ENCODE measurements at regions not wholly inside any gene's neighbourhood (a gene's known extent, or its start where the extent isn't known, plus 50 kb on each side); places are given as distances from the start of the nearest gene placed in this dataset.

DNA sequence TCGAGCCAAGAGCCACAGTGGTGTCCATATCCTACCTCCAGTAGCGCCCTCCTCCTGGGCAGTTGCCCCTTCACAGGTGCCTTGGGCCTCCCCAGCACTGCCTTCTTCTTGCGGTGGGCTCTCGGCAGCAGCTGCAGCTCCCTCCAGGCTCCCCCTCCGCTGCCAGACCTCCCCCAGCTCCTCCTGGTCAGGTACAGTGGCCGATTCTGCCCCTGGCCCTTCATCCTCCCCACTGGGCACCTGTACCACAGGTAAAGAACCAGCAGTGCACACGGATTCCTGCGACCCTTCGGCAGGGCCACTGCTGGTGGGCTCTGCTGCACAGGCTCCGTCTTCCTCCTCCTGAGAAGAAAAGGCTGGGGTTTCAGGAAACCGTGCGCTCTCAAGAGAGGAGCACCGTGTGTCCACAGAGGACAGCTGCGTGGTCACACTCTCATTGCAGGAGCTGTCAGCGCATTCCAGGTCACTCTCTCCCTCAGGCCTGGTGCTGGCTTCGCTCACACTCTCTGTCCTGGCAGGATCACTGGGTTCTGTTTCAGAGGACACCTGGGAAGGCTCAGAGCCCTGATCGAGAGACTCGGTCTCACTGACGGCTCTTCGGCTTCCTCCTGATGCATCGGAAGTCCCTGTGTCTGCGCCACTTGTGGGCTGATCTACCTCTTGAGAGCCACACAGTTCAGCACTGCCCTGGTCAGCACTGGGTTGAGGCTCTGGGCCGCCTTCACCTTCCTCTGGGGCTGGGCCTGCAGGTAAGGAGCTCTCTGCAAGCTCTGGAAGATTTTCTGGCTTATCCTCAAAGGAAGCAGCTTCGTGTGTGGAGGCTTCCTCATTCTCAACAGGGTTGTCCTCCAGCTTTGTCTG lies 147.4 kb upstream of the STK17B start:
- no peak for DNase-seq

GRCh38 chr2:196322973-196323810 lies 151.8 kb upstream of the STK17B start:
- DNase-seq, result no peak

GRCh38 chr2:196324211-196324610 lies 152.8 kb upstream of the STK17B start:
- no peak for DNase-seq

DNA sequence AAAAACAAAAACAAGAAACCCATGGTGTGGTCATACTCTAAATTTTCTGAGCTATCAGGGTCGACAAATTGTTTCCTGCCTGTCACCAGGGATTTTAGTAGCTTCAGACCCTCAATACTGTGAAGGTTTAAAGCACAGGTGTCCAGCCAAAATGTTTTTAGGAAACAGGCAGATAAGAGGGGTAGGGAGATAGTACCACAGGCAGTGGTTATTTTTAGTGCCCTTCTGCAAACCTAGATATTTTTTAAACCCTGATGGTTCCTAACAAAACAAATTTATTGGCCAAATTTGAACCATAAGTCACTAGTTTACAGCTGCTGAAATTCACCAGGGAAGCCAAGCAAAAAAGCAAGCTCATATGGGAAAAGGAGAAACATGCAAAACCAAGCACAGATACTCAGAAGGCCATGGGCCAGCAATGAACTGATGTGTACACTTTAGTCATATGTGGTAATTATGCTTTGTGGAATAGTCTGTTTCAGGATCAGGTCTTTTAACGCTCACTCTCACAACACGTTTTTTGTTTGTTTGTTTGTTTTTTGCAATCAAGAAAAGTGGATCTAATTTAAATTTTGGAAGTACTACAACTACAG lies 156.8 kb upstream of the STK17B start:
- DNase-seq, result no peak

DNA sequence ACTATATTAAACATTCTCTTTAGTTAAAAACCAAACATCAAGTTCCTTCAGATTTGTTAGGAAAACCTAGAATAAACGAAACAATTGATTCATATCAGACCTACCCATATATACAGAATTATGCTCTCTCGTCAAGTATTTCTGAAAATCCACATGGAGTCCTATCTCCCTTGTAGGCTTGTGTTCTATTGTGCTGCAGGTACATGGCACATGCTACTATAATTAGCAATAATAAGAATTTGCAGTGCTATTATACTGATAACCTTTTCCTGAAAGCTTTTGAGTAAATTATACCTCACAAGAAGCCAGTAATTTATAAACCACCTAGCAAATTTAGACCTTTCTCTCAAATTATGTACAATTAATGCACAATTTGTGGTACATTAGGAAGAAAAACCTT lies 158.6 kb upstream of the STK17B start:
- no peak for DNase-seq

GRCh38 chr2:196330645-196331044 lies 159.3 kb upstream of the STK17B start:
- DNase-seq, result no peak

GRCh38 chr2:196331143-196331542 lies 159.8 kb upstream of the STK17B start:
- DNase-seq, result no peak

GRCh38 chr2:196331851-196332250 lies 160.5 kb upstream of the STK17B start:
- DNase-seq, result no peak

DNA sequence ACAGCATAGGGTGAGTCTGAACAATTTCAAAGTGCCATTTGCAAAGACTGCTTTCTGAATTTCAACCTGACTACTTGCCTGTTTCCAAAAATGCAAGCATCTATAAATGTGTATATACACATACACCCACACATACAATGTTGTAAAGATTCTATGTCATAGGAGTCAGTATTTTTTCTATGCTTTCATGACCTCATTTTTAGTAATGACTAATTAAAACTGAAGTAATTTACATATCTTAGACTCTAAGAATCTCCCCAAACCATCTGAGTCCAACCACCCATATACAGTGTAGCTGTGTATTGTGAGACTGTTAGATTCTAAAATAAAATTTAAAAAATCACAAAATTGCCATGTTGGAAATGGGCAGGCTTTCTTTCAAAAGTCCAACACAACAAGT lies 162.0 kb upstream of the STK17B start:
- no peak for DNase-seq

DNA sequence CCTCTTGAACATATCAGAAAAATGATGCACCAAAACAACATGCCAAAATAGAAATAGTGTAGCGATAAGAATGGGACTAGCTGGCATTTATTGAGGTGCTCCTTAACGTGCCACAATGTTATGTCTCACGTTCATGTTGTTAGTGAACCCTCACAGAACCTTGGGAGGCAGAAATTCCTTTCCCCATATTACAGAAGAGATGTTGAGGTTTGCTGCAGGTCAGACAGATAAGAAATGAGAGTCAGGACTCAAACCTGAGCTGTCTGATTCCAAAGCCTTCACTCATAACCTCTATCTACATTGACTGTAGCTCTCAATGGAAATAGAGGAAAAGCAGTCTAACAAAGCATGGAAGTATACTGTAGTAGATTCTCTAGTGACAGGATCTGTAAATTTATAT lies 163.3 kb upstream of the STK17B start:
- no peak for DNase-seq

- DNase-seq, result no peak
Observed at GRCh38 chr2:196335221-196335634, 163.8 kb upstream of the STK17B start.

DNA sequence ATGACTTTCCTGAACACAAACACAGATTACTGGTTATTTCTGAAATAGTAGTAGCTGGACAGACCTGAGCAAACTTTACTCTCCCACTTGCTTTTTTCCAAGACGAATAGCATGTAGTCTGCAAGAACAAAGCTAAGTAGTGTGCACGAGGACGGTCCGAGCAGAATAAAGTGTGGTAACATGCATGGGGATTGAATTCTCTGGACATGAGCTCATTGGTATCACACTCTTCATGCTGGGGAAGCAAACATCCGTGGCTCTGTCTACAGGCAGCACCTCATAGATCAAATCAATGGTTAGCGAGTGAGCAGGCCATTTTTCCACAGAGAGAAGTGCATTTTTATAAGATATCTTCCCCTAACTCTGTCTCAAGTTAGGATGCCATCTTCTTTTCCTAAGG lies 164.8 kb upstream of the STK17B start:
- DNase-seq, result no peak

- no peak for DNase-seq
Observed at GRCh38 chr2:196336715-196337114, 165.3 kb upstream of the STK17B start.

DNA sequence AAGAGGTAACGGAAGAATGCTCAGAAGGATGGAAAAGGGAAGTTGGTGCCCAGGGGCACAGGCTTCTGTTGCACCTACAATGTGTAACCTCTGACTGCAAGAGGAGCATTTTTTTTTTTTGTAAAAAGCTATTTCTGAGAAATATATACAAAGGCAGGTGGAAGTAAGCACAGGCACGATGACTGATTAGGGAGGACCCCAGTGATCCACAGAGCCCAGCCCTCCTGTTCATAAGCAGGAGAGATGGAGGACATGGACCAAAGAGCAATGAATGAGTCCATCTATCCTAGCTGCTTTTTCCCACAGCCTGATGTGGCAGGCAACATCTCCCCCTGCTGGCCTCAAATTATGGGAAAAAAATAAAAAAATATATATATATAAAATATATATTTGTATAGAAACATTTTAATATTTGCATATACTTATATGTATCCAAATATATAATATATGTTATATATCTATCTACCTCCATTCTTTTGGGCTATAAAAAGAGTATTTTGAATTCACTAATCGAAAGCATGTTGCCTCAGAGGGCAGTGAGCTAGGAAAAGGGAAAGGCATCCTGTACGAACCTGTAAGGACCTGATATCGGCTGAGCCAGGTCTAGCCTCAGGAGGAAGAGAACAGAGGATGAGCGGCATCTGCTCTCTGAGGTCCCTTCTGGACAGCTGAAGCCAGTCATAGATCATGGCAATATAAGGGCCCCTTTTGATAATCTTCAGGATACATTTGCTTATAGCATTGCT lies 166.0 kb upstream of the STK17B start:
- no peak for DNase-seq

DNA sequence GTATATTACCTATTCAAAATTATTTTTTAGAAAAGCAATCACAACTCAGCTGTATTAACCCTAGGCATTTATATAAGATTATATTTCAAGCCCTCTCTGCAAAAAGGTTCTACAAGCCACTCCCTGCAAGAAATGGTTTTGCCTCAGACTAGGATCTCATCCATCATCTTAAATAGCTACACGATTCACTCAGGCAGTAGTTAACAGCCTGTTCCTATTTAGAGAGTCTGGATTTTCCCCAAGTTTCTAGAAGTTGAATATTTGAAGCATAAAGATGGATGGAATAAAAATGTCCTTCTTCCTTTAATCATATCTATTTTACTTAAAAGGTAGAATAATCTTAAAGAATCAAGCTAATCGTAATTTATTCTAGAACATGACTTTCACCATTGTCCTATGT lies 167.1 kb upstream of the STK17B start:
- no peak for DNase-seq

DNA sequence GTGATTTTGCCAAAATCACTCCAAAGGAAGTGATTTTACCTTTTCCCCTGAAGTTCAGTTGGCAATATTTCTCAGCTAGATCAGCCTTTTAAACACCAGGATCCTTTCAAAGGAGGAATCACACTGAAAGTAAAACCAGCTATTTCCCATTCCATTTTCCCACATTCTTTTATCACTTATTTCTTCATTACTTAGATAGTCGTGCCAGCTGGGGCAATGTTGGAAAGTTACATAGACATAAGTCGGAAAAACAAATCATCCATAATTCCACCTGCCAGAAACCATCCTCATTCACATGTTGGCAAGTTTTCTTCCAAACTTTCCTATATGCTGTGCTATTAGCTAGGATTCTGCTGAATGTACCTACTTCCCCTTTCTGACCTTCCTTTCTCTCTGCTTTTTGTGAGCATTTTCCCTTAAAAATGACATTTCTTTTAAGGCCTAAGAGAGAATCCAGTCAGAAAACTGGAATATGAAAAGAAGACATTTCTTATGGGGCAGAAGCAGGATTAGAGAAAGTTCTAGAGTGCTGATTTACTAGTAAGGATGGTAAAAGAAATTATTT lies 170.0 kb upstream of the STK17B start:
- DNase-seq, result no peak

DNA sequence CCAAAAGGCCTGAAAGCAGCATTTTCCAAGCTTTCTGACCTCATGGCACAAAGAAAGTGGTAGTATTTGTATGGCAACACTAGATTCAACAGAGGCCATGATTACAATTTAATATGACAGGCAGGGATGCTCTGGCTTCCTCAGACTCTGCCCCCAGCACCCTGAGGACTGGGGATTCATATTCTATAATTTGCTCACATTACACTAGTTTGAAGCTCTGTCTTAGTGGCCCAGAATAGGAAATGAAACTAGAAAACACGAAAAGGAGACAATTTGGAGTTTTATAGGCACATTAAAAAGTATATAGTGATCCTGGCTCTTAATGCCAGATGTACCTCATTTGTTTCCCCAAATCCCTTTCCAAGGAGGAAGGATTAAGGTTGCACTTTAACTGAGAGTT lies 173.0 kb upstream of the STK17B start:
- DNase-seq, result no peak

- no peak for DNase-seq
Observed at GRCh38 chr2:196353717-196354116, 182.3 kb upstream of the STK17B start.

DNA sequence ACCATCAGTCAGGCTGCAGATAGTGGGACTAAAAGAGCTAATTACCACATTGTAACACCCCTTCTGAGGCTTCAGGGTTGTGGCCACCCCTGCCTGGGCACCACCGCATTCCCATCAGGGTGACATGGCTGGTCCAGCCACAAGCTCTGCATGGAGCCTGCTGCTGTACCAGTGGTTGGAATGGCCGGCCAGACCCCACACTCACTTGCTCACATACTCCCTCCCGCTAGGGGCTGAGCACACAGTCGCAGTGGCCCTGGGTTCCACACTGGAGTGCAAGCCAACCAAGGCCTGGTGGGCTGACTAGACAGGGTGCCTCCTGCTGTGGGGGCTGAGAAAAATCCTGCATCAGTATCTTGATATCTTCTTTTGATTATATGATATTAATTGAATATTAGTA lies 182.8 kb upstream of the STK17B start:
- no peak for DNase-seq

DNA sequence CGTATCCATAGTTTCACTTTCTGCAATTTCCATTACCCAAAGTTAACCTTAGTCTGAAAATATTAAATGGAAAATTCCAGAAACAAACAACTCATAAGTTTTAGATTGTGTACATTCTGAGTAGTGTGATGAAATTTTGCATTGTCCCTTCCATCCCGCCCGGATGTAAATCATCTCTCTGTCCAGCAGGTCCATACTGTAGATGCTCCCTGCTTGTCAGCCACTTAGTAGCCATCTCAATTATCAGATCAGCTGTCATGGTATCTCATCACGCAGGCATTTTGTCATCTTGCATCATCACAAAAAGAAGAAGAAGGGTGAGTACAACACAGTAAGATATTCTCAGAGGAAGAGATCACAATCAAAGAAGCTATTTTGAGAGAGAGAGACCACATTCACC lies 185.0 kb upstream of the STK17B start:
- no peak for DNase-seq

GRCh38 chr2:196360650-196361049 lies 189.3 kb upstream of the STK17B start:
- no peak for DNase-seq

DNA sequence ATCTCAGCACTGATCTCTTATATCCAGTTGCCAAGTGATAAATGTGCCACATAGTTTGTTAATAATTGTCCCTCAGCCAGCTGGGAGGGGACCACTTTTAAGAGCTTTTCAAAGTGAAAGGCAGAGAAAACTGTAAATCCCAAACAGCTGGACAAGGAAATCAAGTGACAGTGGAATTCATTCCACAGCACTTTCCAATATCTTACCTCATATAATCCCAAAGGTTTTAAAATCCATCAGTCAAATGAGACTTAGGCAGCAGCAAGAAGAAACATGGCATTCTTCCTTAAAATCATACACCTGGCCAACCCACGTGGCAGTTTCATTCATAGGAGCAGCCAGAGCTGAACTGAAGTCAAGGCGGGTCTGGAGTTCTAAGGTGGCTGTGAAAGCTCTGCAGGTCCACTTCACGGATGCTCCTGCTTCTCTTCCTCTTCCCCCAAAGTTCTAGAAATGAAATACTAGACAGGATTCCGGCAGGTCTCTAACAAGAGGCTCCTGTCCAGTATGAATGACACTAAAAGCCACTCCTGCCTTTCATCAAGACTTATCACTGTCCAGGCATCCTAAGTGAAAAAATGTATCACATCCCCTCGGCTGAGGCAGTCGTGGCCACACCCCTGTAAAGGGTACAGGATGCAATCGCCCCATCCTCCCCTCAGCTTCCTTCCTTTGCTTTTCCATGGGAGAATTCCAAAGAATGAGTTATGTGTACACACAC lies 190.4 kb upstream of the STK17B start:
- DNase-seq, result no peak

Data from NCI-H187 treated with DMSO at 0.1 percent for 48 hours (cell line).